Sigmoid colon (tissue), 6 donors: ENCODE measurements at regions not wholly inside any gene's neighbourhood (a gene's known extent, or its start where the extent isn't known, plus 50 kb on each side); places are given as distances from the start of the nearest gene placed in this dataset.
"Not testable (repeated sequence)": the region's sequence is repeated elsewhere in the genome, so short reads cannot be mapped to it uniquely, and the experiment has no call there.

Experiments used
- DNase-seq: peaks from one replicate; pipeline ENCODE4 v3.0.0-alpha.2; 2019
- H3K27ac ChIP-seq, 4 donors: fragments of 200-600 bp; sonication (generic); one replicate each; pipeline ENCODE4 v1.5.1; 2016 to 2019; ENCODE audit warnings: mild to moderate bottlenecking in 1 of 4
- H3K27me3 ChIP-seq, 3 donors: fragments of 200-600 bp; sonication (generic); one replicate each; pipeline ENCODE4 v1.5.1; 2019; ENCODE audit warnings: mild to moderate bottlenecking in 1 of 3
- H3K36me3 ChIP-seq, 4 donors: fragments of 200-600 bp; sonication (generic); one replicate each; pipeline ENCODE4 v1.5.1; 2016 to 2019
- H3K4me1 ChIP-seq, 4 donors: fragments of 200-600 bp; sonication (generic); one replicate each; pipeline ENCODE4 v1.5.1; 2017 to 2019
- H3K4me3 ChIP-seq, 4 donors: fragments of 200-600 bp; sonication (generic); one replicate each; pipeline ENCODE4 v1.5.1; 2017 to 2019; ENCODE audit warnings: mild to moderate bottlenecking in 2 of 4, moderate library complexity in 1 of 4
- H3K9me3 ChIP-seq, 4 donors: fragments of 200-600 bp in 3 of 4; sonication (generic) in 3 of 4; one replicate each; pipeline versions ENCODE4 v1.5.1 to v1.6.1; 2013 to 2019
- EP300 ChIP-seq, 4 donors: sonication (generic); formaldehyde crosslinking; IDR thresholded peaks; one replicate each; pipeline ENCODE4 v1.6.1; 2017; ENCODE audit warnings: antibody characterized with exemption in 4 of 4
- POLR2A ChIP-seq, 2 donors: fragments of 450-650 bp; IDR thresholded peaks; one replicate each; pipeline ENCODE4 v1.6.1; 2016; ENCODE audit warnings: antibody characterized with exemption in 2 of 2, mild to moderate bottlenecking in 2 of 2, moderate library complexity in 2 of 2
- POLR2AphosphoS5 ChIP-seq, 4 donors: sonication (generic); formaldehyde crosslinking; IDR thresholded peaks; one replicate each; pipeline ENCODE4 v1.6.1; 2017; ENCODE audit warnings: antibody characterized with exemption in 4 of 4
- WGBS, 2 donors: extraction: QIAGEN DNeasy Blood & Tissue Kit; methylation state at CpG; one replicate each; pipeline ENCODE4 v1.1.7; 2013; 5-methylcytosine and 5-hydroxymethylcytosine counted together
- intact Hi-C: fragments of 100-400 bp; cut with DNase I; formaldehyde crosslinking; loops from one replicate; pipeline ENCODE4 v1.15.1; 2023
- TF ChIP-seq, protein P1 (sequence below), 4 experiments: fragments of 450-650 bp in 3 of 4; fragments of 200-600 bp in 1 of 4; IDR thresholded peaks; one replicate each; pipeline ENCODE4 v1.5.1; 2016 to 2019; ENCODE audit warnings: antibody characterized with exemption in 4 of 4, mild to moderate bottlenecking in 3 of 4, moderate library complexity in 2 of 4
- donor health status: healthy with polysubstance abuse.
- donor health status: healthy.

DNA sequence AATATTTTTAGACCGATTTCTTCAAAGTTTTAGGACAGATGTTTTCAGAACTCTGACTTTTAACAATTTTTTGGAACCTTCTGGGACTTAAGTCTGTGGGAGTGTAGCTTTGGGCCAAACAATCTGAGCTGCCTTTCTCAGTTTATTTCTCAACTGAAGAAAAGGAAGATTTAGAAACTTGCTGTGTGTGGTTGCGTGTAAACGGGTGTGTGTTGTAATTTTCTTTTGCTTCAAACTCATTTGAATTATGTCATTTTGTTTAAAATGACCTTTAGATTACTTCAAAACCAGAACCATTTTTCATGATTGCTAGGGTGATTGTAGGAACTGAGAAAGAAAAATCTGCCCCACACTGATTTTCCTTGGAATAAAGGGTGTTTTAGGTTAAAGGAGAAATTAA, 577.7 kb upstream of the GALNTL6 start:
- no peaks in the 10 kb centered on the region for H3K4me1 ChIP-seq
- H3K36me3 ChIP-seq, result no peaks in the 10 kb centered on the region
- no peak overlapping the region for H3K4me3 ChIP-seq
- no peak overlapping the region for H3K27ac ChIP-seq
- no peak for TF ChIP-seq POLR2A (IDR thresholded peaks at IDR 0.05)
- no peak for TF ChIP-seq EP300 (IDR thresholded peaks at IDR 0.05)
- TF ChIP-seq, protein P1, sequence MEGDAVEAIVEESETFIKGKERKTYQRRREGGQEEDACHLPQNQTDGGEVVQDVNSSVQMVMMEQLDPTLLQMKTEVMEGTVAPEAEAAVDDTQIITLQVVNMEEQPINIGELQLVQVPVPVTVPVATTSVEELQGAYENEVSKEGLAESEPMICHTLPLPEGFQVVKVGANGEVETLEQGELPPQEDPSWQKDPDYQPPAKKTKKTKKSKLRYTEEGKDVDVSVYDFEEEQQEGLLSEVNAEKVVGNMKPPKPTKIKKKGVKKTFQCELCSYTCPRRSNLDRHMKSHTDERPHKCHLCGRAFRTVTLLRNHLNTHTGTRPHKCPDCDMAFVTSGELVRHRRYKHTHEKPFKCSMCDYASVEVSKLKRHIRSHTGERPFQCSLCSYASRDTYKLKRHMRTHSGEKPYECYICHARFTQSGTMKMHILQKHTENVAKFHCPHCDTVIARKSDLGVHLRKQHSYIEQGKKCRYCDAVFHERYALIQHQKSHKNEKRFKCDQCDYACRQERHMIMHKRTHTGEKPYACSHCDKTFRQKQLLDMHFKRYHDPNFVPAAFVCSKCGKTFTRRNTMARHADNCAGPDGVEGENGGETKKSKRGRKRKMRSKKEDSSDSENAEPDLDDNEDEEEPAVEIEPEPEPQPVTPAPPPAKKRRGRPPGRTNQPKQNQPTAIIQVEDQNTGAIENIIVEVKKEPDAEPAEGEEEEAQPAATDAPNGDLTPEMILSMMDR (IDR thresholded peaks at IDR 0.05), result no peak
- TF ChIP-seq POLR2AphosphoS5 (IDR thresholded peaks at IDR 0.05), result no peak
- no peak for DNase-seq
- no peaks in the 10 kb centered on the region for H3K27me3 ChIP-seq
- intact Hi-C loops, result no loop called here
- 84 to 87% methylated on average over 3 of the region's 3 CpGs for WGBS, 2 donors
- H3K9me3 ChIP-seq, result no peaks in the 10 kb centered on the region

DNA sequence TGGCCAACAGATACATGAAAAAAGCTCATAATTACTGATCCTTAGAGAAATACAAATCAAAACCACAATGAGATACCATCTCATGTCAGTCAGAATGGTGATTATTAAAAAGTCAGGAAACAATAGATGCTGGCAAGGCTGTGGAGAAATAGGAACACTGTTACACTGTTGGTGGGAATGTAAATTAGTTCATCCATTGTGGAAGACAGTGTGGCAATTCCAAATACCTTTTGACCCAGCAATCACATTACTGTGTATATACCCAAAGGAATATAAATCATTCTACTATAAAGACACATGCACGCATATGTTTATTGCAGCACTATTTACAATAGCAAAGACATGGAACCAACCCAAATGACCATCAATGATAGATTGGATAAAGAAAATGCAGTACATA, 583.9 kb upstream of the GALNTL6 start:
- H3K27me3 ChIP-seq, H3K9me3 ChIP-seq, H3K4me1 ChIP-seq, DNase-seq, H3K27ac ChIP-seq, intact Hi-C loops, H3K4me3 ChIP-seq, H3K36me3 ChIP-seq: not testable (repeated sequence)
- WGBS, 2 donors, result 45 to 74% methylated on average over 1 of the region's 1 CpG

DNA sequence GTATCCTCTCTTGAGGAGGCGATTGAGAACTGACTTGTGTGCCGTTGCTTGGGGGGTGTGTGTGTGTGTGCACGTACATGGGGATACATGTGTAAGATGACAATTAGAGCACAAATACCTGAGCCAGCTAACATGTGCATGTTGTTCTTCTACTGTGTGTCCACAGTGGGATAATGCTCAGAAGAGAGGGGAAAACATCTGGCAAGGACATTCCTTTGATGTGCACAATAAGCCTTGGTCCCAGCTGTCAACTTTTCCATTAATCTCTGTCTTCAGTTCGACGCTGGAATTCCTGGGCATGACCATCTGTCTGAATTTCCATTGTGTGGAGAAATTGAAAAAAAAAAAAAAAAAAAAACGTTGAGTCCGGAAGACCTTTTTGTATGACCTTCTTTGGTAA, 592.0 kb upstream of the GALNTL6 start:
- DNase-seq, result no peak
- WGBS, 2 donors, result 65 to 73% methylated on average over 7 of the region's 7 CpGs
- intact Hi-C loops, result no loop called here
- Histone ChIP-seq H3K4me3 (no peak overlapping the region), H3K27me3 (no peaks in the 10 kb centered on the region), H3K36me3 (no peaks in the 10 kb centered on the region), H3K9me3 (no peaks in the 10 kb centered on the region), H3K27ac (no peak overlapping the region), H3K4me1 (no peaks in the 10 kb centered on the region)
- TF ChIP-seq, protein P1 (IDR thresholded peaks at IDR 0.05), result no peak
- no peak for TF ChIP-seq POLR2AphosphoS5 (IDR thresholded peaks at IDR 0.05)
- no peak for TF ChIP-seq POLR2A (IDR thresholded peaks at IDR 0.05)
- TF ChIP-seq EP300 (IDR thresholded peaks at IDR 0.05), result no peak

DNA sequence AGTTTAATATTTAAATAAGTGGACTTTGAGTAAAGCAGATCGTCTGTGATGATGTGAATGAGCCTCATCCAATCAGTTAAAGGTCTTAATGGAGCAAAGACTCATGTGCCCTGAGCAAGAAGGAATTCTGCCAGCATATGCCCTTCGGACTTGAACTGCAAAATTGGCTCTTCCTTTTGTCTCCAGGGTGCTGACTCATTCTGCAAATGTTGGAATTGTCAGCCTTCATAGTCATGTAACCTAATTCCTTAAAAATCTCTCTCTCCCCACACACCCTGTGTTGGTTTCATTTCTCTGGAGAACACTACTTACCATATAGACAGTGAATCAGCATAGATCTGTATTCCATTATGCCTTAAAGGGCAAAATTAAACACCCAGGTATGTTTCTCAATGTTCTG, 609.8 kb upstream of the GALNTL6 start:
- Histone ChIP-seq H3K27ac (no peak overlapping the region), H3K36me3 (no peaks in the 10 kb centered on the region), H3K4me1 (no peaks in the 10 kb centered on the region), H3K27me3 (no peaks in the 10 kb centered on the region), H3K9me3 (no peaks in the 10 kb centered on the region), H3K4me3 (no peak overlapping the region)
- TF ChIP-seq POLR2A (IDR thresholded peaks at IDR 0.05), result no peak
- TF ChIP-seq EP300 (IDR thresholded peaks at IDR 0.05), result no peak
- TF ChIP-seq, protein P1 (IDR thresholded peaks at IDR 0.05), result no peak
- TF ChIP-seq POLR2AphosphoS5 (IDR thresholded peaks at IDR 0.05), result no peak
- WGBS, 2 donors, result 47 to 68% methylated on average over 2 of the region's 2 CpGs
- no peak for DNase-seq
- intact Hi-C loops, result no loop called here

DNA sequence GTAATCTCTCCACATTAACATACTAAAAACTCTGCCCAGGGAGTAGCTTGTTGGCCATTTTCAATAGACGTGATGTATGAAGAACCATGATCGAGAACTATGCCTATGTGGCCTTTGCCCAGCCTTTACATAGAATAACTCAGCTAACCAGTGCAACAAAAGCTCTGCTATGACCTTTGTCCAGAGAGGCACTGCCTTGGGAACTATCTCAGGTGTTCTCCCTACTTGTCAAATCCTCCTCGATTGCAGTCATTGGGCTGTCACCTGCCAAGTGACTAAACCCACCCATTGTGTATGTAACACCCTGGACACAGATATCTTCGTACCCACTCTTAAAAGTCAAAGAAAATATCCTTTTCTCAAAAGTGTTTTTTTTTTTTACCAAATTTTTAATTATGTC, 610.3 kb upstream of the GALNTL6 start:
- Histone ChIP-seq H3K27ac (no peak overlapping the region), H3K36me3 (no peaks in the 10 kb centered on the region), H3K9me3 (no peaks in the 10 kb centered on the region), H3K4me1 (no peaks in the 10 kb centered on the region), H3K27me3 (no peaks in the 10 kb centered on the region), H3K4me3 (no peak overlapping the region)
- intact Hi-C loops, result no loop called here
- TF ChIP-seq EP300 (IDR thresholded peaks at IDR 0.05) (no peak), POLR2AphosphoS5 (IDR thresholded peaks at IDR 0.05) (no peak), POLR2A (IDR thresholded peaks at IDR 0.05) (no peak)
- TF ChIP-seq, protein P1 (IDR thresholded peaks at IDR 0.05), result no peak
- WGBS, 2 donors, result 75 to 89% methylated on average over 4 of the region's 4 CpGs
- DNase-seq, result no peak
